Body of pancreas (tissue), 4 donors: ENCODE measurements at regions not wholly inside any gene's neighbourhood (a gene's known extent, or its start where the extent isn't known, plus 50 kb on each side); places are given as distances from the start of the nearest gene placed in this dataset.

Experiments used
- CTCF ChIP-seq, 7 experiments: fragments of 450-650 bp in 4 of 7; fragments of 200-600 bp in 3 of 7; sonication (generic) in 3 of 7; IDR thresholded peaks; one replicate each; pipeline ENCODE4 v1.5.1; 2016 to 2019; ENCODE audit warnings: antibody characterized with exemption in 7 of 7
- POLR2A ChIP-seq, 3 donors: fragments of 450-650 bp; IDR thresholded peaks; one replicate each; pipeline ENCODE4 v1.6.1; 2016; ENCODE audit warnings: antibody characterized with exemption in 3 of 3, mild to moderate bottlenecking in 2 of 3

DNA sequence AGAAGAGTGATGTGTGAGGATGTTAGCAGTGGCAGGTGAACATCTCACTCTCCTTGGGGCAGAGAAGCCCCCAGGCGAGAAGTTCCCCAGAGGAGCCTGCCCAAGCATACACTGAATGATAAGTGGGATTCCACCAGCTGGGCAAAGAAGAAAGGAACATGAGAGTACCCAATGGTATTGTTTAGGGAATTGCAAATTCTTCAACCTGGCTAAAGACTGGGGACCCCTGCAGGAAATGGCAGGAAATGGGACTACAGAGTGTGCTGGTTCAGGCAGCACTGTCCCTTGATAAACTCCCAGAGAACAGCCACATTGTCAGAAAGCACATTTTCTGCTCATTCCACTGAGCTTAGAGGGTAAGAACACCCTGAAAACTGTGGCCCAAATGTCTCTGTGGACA lies 121.3 kb downstream of the RPS29 start:
- no peak for TF ChIP-seq POLR2A (IDR thresholded peaks at IDR 0.05)
- TF ChIP-seq CTCF (IDR thresholded peaks at IDR 0.05): no peak
